ENCODE measurements at regions not wholly inside any gene's neighbourhood (a gene's known extent, or its start where the extent isn't known, plus 50 kb on each side); places are given as distances from the start of the nearest gene placed in this dataset.

DNA sequence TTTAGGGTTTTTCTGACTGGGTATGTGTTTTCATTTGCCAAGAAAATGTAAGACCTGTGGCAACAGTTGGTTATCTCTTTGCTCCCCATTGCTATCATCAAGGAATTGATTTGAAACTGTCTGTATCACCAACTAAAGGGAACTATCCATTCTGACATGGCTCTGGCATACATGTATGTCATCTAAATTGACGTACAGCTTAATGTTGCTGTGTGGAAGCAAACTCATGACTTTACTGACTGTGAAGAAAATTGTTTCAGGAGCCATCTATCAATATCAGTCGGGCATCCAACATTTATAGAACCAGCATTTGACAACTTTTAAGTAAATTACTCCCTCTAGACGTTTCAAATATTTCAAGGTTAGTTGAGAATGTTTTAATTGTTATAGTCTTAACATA lies 555.8 kb upstream of the EPHA7 start:
- H3K9me2 ChIP-seq (replicated peaks; ENCODE audit: insufficient read depth, low read length): no peaks in the 10 kb centered on the region
- no peak overlapping the region for H3K9ac ChIP-seq (ENCODE audit: low read length)
- H3K9me3 ChIP-seq (replicated peaks; ENCODE audit: insufficient read depth, low read length): no peaks in the 10 kb centered on the region
- TF ChIP-seq, protein P1, sequence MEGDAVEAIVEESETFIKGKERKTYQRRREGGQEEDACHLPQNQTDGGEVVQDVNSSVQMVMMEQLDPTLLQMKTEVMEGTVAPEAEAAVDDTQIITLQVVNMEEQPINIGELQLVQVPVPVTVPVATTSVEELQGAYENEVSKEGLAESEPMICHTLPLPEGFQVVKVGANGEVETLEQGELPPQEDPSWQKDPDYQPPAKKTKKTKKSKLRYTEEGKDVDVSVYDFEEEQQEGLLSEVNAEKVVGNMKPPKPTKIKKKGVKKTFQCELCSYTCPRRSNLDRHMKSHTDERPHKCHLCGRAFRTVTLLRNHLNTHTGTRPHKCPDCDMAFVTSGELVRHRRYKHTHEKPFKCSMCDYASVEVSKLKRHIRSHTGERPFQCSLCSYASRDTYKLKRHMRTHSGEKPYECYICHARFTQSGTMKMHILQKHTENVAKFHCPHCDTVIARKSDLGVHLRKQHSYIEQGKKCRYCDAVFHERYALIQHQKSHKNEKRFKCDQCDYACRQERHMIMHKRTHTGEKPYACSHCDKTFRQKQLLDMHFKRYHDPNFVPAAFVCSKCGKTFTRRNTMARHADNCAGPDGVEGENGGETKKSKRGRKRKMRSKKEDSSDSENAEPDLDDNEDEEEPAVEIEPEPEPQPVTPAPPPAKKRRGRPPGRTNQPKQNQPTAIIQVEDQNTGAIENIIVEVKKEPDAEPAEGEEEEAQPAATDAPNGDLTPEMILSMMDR (IDR thresholded peaks at IDR 0.05; ENCODE audit: low read length): no peak
- TF ChIP-seq EZH2phosphoT487 (IDR thresholded peaks at IDR 0.05; ENCODE audit: low read length): no peak
- no peak for TF ChIP-seq EZH2 (optimal IDR thresholded peaks at IDR 0.05; ENCODE audit: low read depth, low read length)
- H3K4me1 ChIP-seq (ENCODE audit: low read length): no peaks in the 10 kb centered on the region
- no peaks in the 10 kb centered on the region for H3F3A ChIP-seq (ENCODE audit: insufficient read depth, low read length)
- H3K27ac ChIP-seq (ENCODE audit: low read length): no peak overlapping the region
- H3K4me3 ChIP-seq (ENCODE audit: low read length): no peak overlapping the region
- DNase-seq: no peak
- H2AFZ ChIP-seq (ENCODE audit: low read length): no peak overlapping the region
- no peaks in the 10 kb centered on the region for H3K36me3 ChIP-seq (replicated peaks; ENCODE audit: insufficient read depth, low read length)
- H3K79me2 ChIP-seq (ENCODE audit: low read length): no peaks in the 10 kb centered on the region
- H3K27me3 ChIP-seq (replicated peaks; ENCODE audit: insufficient read depth, low read length): no peaks in the 10 kb centered on the region
- H3K4me2 ChIP-seq (ENCODE audit: low read depth, low read length): no peak overlapping the region
- no peaks in the 10 kb centered on the region for H4K20me1 ChIP-seq (ENCODE audit: insufficient read depth, low read length)

DNA sequence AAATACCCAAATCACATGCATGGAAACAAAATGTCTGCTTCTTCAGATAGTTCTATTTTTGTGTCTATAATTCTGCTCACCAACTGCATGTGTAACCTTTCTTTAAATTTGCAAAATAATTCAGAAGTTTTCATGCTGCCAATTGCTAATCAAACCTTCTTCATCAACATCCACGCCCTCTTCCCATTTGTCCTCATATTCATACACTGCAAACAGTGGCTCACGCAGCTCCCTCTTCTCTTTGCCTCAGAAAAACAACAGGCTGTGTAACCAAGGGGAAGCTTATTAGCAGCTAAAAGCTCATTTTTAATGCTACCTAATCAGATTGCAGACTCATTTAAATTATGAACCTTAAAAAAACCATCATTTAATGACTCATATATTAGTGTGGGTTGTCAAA lies 555.0 kb upstream of the EPHA7 start:
- H3K27ac ChIP-seq (ENCODE audit: low read length): no peak overlapping the region
- TF ChIP-seq, protein P1 (IDR thresholded peaks at IDR 0.05; ENCODE audit: low read length): no peak
- no peak for TF ChIP-seq EZH2phosphoT487 (IDR thresholded peaks at IDR 0.05; ENCODE audit: low read length)
- H3K4me1 ChIP-seq (ENCODE audit: low read length): no peaks in the 10 kb centered on the region
- H3K9me3 ChIP-seq (replicated peaks; ENCODE audit: insufficient read depth, low read length): no peaks in the 10 kb centered on the region
- no peaks in the 10 kb centered on the region for H3K79me2 ChIP-seq (ENCODE audit: low read length)
- H3K9ac ChIP-seq (ENCODE audit: low read length): no peak overlapping the region
- H3K4me3 ChIP-seq (ENCODE audit: low read length): no peak overlapping the region
- H3K27me3 ChIP-seq (replicated peaks; ENCODE audit: insufficient read depth, low read length): no peaks in the 10 kb centered on the region
- no peaks in the 10 kb centered on the region for H4K20me1 ChIP-seq (ENCODE audit: insufficient read depth, low read length)
- no peak overlapping the region for H3K4me2 ChIP-seq (ENCODE audit: low read depth, low read length)
- no peaks in the 10 kb centered on the region for H3K9me2 ChIP-seq (replicated peaks; ENCODE audit: insufficient read depth, low read length)
- no peak overlapping the region for H2AFZ ChIP-seq (ENCODE audit: low read length)
- H3K36me3 ChIP-seq (replicated peaks; ENCODE audit: insufficient read depth, low read length): no peaks in the 10 kb centered on the region
- no peak for DNase-seq
- H3F3A ChIP-seq (ENCODE audit: insufficient read depth, low read length): no peaks in the 10 kb centered on the region

DNA sequence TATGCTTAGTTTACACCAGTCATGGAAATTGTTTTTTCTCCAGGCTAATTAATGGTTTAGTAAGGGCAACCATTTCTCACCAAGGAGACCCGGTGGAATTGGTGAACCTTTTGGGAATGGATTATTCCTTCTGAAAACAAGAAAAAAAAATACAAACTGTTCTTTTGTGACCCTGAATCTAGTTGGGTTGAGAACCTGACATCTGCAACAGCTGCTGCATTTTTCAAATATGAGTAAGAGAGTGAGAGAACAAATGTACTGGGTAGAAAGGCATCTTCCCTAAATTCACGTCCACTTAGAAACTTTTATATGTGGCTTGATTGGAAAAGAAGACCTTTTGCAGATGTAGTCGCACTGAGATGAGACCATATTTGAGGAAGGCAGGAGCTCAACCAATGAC lies 553.4 kb upstream of the EPHA7 start:
- no peak overlapping the region for H3K4me3 ChIP-seq (ENCODE audit: low read length)
- no peaks in the 10 kb centered on the region for H3K9me3 ChIP-seq (replicated peaks; ENCODE audit: insufficient read depth, low read length)
- no peak for DNase-seq
- no peak overlapping the region for H3K4me2 ChIP-seq (ENCODE audit: low read depth, low read length)
- no peak overlapping the region for H3K9ac ChIP-seq (ENCODE audit: low read length)
- no peak overlapping the region for H2AFZ ChIP-seq (ENCODE audit: low read length)
- H3K27ac ChIP-seq (ENCODE audit: low read length): no peak overlapping the region
- no peaks in the 10 kb centered on the region for H3F3A ChIP-seq (ENCODE audit: insufficient read depth, low read length)
- no peaks in the 10 kb centered on the region for H3K9me2 ChIP-seq (replicated peaks; ENCODE audit: insufficient read depth, low read length)
- H3K79me2 ChIP-seq (ENCODE audit: low read length): no peaks in the 10 kb centered on the region
- no peaks in the 10 kb centered on the region for H3K4me1 ChIP-seq (ENCODE audit: low read length)
- H3K27me3 ChIP-seq (replicated peaks; ENCODE audit: insufficient read depth, low read length): no peaks in the 10 kb centered on the region
- TF ChIP-seq EZH2 (optimal IDR thresholded peaks at IDR 0.05; ENCODE audit: low read depth, low read length) (no peak), EZH2phosphoT487 (IDR thresholded peaks at IDR 0.05; ENCODE audit: low read length) (no peak)
- TF ChIP-seq, protein P1 (IDR thresholded peaks at IDR 0.05; ENCODE audit: low read length): no peak
- H3K36me3 ChIP-seq (replicated peaks; ENCODE audit: insufficient read depth, low read length): no peaks in the 10 kb centered on the region
- no peaks in the 10 kb centered on the region for H4K20me1 ChIP-seq (ENCODE audit: insufficient read depth, low read length)

Data from MM.1S (cell line).